ENCODE measurements at regions not wholly inside any gene's neighbourhood (a gene's known extent, or its start where the extent isn't known, plus 50 kb on each side); places are given as distances from the start of the nearest gene placed in this dataset.

DNA sequence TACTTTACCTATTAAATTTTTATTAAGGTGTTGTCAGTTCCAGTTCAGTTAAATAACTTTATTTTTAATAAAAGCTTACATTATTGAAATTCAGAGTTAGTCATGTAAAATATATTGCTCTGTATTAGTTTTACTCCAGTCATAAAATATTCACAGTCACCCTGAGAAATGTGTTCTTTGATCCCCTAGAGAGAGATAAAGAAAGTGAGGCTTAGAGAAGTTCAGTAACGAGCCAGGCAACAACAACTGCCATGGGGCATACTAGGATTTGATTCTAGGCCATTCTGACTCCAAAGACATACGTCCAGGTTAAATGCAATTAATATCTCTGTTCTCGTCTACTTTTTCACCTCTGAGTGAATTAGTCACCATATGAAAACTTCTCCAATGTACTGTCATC lies 761.9 kb upstream of the CXADR start:
- no peak overlapping the region for H3K4me3 ChIP-seq (ENCODE audit: low read depth, low read length)
- DNase-seq (ENCODE audit: low read depth): no peak
- TF ChIP-seq, protein P1, sequence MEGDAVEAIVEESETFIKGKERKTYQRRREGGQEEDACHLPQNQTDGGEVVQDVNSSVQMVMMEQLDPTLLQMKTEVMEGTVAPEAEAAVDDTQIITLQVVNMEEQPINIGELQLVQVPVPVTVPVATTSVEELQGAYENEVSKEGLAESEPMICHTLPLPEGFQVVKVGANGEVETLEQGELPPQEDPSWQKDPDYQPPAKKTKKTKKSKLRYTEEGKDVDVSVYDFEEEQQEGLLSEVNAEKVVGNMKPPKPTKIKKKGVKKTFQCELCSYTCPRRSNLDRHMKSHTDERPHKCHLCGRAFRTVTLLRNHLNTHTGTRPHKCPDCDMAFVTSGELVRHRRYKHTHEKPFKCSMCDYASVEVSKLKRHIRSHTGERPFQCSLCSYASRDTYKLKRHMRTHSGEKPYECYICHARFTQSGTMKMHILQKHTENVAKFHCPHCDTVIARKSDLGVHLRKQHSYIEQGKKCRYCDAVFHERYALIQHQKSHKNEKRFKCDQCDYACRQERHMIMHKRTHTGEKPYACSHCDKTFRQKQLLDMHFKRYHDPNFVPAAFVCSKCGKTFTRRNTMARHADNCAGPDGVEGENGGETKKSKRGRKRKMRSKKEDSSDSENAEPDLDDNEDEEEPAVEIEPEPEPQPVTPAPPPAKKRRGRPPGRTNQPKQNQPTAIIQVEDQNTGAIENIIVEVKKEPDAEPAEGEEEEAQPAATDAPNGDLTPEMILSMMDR (IDR thresholded peaks at IDR 0.05; ENCODE audit: insufficient read depth, low read depth, low read length, missing control alignments): no peak

DNA sequence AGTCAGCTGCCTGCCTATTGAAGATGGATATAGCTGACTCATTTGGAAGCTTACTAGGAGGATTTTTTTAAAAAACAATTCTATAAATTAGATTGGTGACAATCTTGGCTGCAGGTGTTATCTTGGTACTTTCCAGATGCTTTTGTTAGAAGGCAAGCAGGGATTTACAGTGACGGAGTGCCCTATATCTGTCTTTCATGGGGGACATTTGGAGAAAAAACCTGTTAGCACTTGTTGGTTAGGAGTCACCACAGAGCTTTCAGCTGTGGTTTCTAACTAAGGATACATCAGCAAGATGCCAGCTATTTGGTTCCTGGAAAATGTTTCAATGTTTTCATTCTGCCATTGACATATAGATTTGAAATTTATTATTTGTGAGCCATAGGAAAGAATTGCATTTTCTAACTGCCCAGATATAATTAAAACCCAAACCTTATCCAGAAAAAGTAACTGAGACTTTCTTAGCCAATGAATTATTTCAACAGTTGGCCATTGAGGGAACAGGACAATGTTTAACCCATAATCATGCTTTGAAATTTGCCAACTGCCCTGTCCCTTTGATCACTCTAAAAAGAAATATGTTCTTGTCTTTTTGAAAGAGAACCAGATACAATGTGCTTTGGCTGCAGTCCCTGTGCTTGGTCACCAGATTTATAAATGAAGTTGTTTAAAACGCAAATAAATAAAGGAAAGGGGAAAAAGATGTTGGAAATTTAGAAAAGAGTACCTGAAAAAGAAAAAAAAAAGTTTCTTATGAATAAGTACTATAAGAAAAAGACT lies 761.0 kb upstream of the CXADR start:
- H3K4me3 ChIP-seq (ENCODE audit: low read depth, low read length): no peak overlapping the region
- DNase-seq (ENCODE audit: low read depth): no peak
- TF ChIP-seq, protein P1 (IDR thresholded peaks at IDR 0.05; ENCODE audit: insufficient read depth, low read depth, low read length, missing control alignments): no peak

DNA sequence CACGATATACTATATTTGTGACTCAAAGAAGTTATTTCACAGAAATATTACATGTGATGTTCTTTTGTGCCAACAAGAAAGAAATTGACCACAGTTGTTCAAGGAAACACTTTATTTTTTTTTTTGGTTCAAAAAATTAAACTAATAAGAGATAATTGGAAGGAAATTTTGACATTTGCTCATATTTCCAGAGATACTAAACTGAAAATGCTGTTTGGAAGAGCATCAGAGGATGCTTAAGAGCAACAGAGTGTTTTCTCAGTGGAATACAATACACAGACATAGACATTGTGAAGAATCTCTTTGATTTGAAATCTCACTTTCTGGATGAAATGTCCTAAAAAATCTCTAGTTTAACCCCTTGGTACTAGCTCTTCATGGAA lies 760.4 kb upstream of the CXADR start:
- TF ChIP-seq, protein P1 (IDR thresholded peaks at IDR 0.05; ENCODE audit: insufficient read depth, low read depth, low read length, missing control alignments): no peak
- no peak overlapping the region for H3K4me3 ChIP-seq (ENCODE audit: low read depth, low read length)
- DNase-seq (ENCODE audit: low read depth): no peak

DNA sequence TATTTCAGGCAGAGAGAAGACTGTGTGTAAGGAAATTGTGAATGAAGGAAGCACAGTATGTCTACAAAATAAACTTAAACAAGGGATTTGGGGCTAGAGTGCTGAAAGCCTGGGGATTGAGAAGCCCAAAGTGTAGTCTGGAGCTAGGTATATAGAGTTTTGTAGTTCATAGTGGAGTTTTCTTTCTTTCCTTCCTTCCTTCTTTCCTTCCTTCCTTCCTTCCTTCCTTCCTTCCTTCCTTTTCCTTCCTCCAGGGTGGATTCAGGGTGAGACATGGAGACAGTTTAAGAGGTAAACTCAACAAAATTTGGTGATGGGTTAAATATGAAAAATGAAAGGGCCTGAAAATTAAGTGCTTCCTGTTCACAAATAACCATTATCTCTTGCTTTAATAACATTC lies 757.8 kb upstream of the CXADR start:
- no peak overlapping the region for H3K4me3 ChIP-seq (ENCODE audit: low read depth, low read length)
- TF ChIP-seq, protein P1 (IDR thresholded peaks at IDR 0.05; ENCODE audit: insufficient read depth, low read depth, low read length, missing control alignments): no peak
- DNase-seq (ENCODE audit: low read depth): no peak

DNA sequence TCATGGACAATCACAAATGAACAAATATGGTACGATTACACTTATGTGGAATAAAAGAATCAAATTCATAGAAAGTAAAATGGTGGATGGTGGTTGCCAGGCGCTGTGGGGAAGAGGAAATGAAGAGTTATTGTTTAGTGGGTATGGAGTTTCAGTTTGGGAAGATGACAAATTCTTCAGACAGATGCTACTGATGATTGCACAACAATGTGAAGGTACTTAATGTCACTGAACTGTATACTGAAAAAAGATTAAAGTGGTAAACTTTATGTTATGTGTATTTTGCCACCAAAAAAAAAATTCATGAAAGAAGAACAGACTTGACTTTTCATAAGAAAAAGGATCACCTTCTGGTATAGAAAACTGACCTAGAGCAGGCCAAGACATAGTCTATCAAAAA lies 745.6 kb upstream of the CXADR start:
- DNase-seq (ENCODE audit: low read depth): no peak
- H3K4me3 ChIP-seq (ENCODE audit: low read depth, low read length): no peak overlapping the region
- TF ChIP-seq, protein P1 (IDR thresholded peaks at IDR 0.05; ENCODE audit: insufficient read depth, low read depth, low read length, missing control alignments): no peak

DNA sequence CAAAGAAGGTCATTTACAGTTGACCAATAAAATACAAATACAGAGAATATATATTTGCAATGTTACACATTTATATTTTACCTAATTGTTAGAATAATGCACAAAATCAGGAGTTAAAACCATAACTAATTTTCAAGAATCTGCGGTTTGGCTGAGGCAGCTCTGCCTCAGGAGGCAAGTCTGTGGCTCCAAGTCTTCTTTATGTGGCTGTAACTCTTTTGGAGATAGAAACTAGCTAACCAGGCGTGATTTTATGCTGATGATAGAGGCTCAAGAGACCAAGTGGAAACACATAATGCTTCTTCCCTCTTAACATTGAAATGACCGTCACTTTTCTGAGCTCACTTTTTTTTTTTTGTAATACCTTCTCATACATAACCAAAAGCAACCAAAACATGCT lies 744.7 kb upstream of the CXADR start:
- TF ChIP-seq, protein P1 (IDR thresholded peaks at IDR 0.05; ENCODE audit: insufficient read depth, low read depth, low read length, missing control alignments): no peak
- DNase-seq (ENCODE audit: low read depth): no peak
- no peak overlapping the region for H3K4me3 ChIP-seq (ENCODE audit: low read depth, low read length)

DNA sequence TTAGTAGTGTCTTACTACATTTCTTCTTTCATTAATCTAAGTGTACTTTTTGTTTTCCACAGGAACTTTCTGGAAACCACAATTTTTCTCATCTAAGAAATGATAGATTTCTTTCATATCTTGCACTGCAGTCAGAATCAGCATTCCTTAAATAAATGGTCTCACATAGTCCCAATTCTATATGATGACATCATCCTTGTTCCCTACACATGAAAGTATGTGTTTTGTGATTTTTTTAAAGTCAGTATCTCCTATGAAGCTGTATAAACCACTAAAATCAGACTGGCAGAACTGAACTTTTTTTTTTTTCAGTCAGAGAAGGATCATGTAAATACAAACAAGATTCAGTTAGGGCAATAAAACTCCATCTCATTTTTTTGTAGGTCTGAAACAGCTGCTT lies 742.6 kb upstream of the CXADR start:
- no peak for DNase-seq (ENCODE audit: low read depth)

More for the DNA sequence above, 742.6 kb upstream of the CXADR start:
- TF ChIP-seq, protein P1 (IDR thresholded peaks at IDR 0.05; ENCODE audit: insufficient read depth, low read depth, low read length, missing control alignments): no peak
- H3K4me3 ChIP-seq (ENCODE audit: low read depth, low read length): no peak overlapping the region
